ENCODE measurements at regions not wholly inside any gene's neighbourhood (a gene's known extent, or its start where the extent isn't known, plus 50 kb on each side); places are given as distances from the start of the nearest gene placed in this dataset.

- Histone ChIP-seq H3K4me3 (no peak overlapping the region), H3K27me3 (replicated peaks; ENCODE audit: insufficient read depth) (no peaks in the 10 kb centered on the region), H3K9me3 (no peaks in the 10 kb centered on the region), H3K4me1 (ENCODE audit: control insufficient read depth in 1 of 2, low read depth in 2 of 2) (no peaks in the 10 kb centered on the region), H3K27ac (no peak overlapping the region), H3K36me3 (no peaks in the 10 kb centered on the region)
- ATAC-seq (ENCODE audit: insufficient number of reproducible peaks, low FRiP score, low read depth) = no peak
- TF ChIP-seq, protein P1, sequence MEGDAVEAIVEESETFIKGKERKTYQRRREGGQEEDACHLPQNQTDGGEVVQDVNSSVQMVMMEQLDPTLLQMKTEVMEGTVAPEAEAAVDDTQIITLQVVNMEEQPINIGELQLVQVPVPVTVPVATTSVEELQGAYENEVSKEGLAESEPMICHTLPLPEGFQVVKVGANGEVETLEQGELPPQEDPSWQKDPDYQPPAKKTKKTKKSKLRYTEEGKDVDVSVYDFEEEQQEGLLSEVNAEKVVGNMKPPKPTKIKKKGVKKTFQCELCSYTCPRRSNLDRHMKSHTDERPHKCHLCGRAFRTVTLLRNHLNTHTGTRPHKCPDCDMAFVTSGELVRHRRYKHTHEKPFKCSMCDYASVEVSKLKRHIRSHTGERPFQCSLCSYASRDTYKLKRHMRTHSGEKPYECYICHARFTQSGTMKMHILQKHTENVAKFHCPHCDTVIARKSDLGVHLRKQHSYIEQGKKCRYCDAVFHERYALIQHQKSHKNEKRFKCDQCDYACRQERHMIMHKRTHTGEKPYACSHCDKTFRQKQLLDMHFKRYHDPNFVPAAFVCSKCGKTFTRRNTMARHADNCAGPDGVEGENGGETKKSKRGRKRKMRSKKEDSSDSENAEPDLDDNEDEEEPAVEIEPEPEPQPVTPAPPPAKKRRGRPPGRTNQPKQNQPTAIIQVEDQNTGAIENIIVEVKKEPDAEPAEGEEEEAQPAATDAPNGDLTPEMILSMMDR (IDR thresholded peaks at IDR 0.05) = no peak
- no peak for DNase-seq (ENCODE audit: low spot score)
Measured at GRCh38 chr13:78443839-78444238, 159.5 kb downstream of the POU4F1 start.

DNA sequence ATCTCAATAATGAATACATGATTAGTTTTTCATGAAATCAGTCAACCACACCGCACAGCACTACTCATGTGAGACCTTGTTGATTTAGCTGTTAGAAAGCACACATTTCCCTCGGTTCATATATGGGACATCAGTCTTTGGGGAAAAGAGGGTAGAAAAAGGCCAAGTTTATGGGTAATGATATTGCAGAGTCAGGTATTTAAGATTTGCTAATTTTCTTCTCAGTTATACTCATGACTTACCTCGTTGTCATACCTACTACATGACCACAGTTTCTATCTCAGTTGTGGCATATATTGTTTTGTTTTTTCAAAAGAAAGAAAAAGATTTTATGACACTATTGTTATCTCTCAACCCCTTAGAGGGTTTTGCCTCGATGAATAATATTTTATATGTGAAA lies 165.6 kb downstream of the POU4F1 start:
- no peak for ATAC-seq (ENCODE audit: insufficient number of reproducible peaks, low FRiP score, low read depth)
- Histone ChIP-seq H3K4me3 (no peak overlapping the region), H3K9me3 (no peaks in the 10 kb centered on the region), H3K4me1 (ENCODE audit: control insufficient read depth in 1 of 2, low read depth in 2 of 2) (no peaks in the 10 kb centered on the region), H3K27me3 (replicated peaks; ENCODE audit: insufficient read depth) (no peaks in the 10 kb centered on the region), H3K36me3 (no peaks in the 10 kb centered on the region), H3K27ac (no peak overlapping the region)
- TF ChIP-seq, protein P1 (IDR thresholded peaks at IDR 0.05) = no peak
- no peak for DNase-seq (ENCODE audit: low spot score)

DNA sequence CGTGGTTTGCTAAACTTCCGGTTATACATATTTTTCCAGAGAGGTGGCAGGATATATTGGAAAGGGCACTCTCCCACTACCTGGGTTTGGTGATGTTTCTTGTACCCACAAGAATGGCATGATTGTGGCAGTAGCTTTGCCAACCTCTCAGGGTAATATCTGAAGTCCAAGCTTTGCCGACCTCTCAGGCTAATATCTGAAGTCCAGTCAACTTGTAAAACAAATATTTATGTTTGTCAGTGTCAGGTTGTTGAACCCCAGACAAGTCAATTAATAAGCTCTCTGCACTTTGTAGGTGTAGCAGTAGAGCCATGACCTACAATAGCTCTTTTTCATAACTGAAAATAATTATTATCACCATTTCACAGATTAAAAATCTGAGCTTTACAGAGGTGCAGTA lies 167.0 kb downstream of the POU4F1 start:
- no peak for DNase-seq (ENCODE audit: low spot score)
- Histone ChIP-seq H3K27ac (no peak overlapping the region), H3K4me3 (no peak overlapping the region), H3K9me3 (no peaks in the 10 kb centered on the region), H3K36me3 (no peaks in the 10 kb centered on the region), H3K4me1 (ENCODE audit: control insufficient read depth in 1 of 2, low read depth in 2 of 2) (no peaks in the 10 kb centered on the region), H3K27me3 (replicated peaks; ENCODE audit: insufficient read depth) (no peaks in the 10 kb centered on the region)
- no peak for ATAC-seq (ENCODE audit: insufficient number of reproducible peaks, low FRiP score, low read depth)
- TF ChIP-seq, protein P1 (IDR thresholded peaks at IDR 0.05) = no peak

DNA sequence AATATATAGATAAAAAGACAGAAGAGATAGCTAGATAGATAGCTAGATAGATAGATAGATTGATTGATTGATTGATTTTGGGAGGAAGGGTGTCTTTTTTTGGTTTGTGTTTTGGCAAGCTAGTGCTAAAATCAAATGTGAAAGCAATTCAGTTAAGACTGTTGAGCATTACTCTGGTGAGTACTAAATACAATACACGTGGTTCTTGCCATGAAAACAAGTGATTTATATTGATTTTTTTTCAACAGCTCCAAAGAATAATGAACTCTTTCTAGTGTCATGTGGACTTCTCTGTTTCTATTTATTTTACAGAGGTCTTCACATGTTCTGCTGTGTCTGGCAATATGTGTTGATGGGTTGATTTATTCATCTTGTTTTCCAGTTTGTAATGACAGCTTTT lies 172.0 kb downstream of the POU4F1 start:
- Histone ChIP-seq H3K36me3 (no peaks in the 10 kb centered on the region), H3K9me3 (no peaks in the 10 kb centered on the region), H3K4me1 (ENCODE audit: control insufficient read depth in 1 of 2, low read depth in 2 of 2) (no peaks in the 10 kb centered on the region), H3K27ac (no peak overlapping the region), H3K4me3 (no peak overlapping the region), H3K27me3 (replicated peaks; ENCODE audit: insufficient read depth) (no peaks in the 10 kb centered on the region)
- DNase-seq (ENCODE audit: low spot score) (no peak), ATAC-seq (ENCODE audit: insufficient number of reproducible peaks, low FRiP score, low read depth) (no peak)
- TF ChIP-seq, protein P1 (IDR thresholded peaks at IDR 0.05) = no peak

DNA sequence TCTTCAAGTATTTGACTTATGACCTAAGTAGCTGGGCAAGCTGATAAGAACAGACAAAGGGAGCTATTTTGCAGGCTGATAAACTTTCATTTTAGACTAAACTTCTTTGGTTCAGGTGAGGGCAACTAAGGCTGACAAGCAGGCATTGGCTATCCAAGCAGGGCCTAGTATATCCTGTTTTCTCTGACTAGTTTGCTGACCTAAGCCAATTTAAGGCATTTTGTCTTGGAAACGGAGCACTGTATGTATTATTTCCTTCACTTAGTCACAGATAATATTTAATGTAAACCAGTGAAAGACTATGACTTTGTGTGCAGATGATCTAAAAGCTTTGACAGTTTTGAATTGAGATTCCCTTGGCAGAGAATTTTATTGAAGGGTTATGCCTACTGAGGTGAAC lies 172.5 kb downstream of the POU4F1 start:
- ATAC-seq (ENCODE audit: insufficient number of reproducible peaks, low FRiP score, low read depth) = no peak

More for the DNA sequence above, 172.5 kb downstream of the POU4F1 start:
- Histone ChIP-seq H3K9me3 (no peaks in the 10 kb centered on the region), H3K4me3 (no peak overlapping the region), H3K36me3 (no peaks in the 10 kb centered on the region), H3K27me3 (replicated peaks; ENCODE audit: insufficient read depth) (no peaks in the 10 kb centered on the region), H3K4me1 (ENCODE audit: control insufficient read depth in 1 of 2, low read depth in 2 of 2) (no peaks in the 10 kb centered on the region), H3K27ac (no peak overlapping the region)
- TF ChIP-seq, protein P1 (IDR thresholded peaks at IDR 0.05) = no peak
- DNase-seq (ENCODE audit: low spot score) = no peak
